GM21360 (cell line): ENCODE measurements at regions not wholly inside any gene's neighbourhood (a gene's known extent, or its start where the extent isn't known, plus 50 kb on each side); places are given as distances from the start of the nearest gene placed in this dataset.
"Not testable (repeated sequence)": the region's sequence is repeated elsewhere in the genome, so short reads cannot be mapped to it uniquely, and the experiment has no call there.

Source experiments
- ATAC-seq: cut with Tn5 transposase; IDR thresholded peaks from one replicate; pipeline ENCODE4 v1.9.1; 2021; ENCODE audit warnings: mild to moderate bottlenecking, moderate library complexity; ENCODE audit not compliant: unreplicated experiment

DNA sequence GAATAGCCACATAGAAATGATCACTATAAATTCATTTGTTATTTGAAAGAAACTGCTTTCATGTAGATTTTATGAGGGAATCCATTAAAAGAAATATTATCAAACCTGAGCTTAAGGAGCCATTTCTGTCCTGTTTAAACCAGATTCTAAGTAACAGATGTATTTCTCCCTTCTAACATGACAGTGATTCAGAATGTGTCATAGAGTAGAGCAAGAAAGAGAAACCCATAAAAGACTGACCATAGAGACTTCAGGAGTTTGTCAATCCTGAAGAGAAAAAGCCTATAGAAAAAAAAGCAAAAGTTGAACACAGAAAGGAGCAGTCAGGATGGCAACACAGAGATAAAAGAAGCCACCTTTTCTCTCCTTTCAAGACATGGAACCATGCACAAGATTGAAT, 390.6 kb downstream of the PRIM2 start:
- ATAC-seq: not testable (repeated sequence)

DNA sequence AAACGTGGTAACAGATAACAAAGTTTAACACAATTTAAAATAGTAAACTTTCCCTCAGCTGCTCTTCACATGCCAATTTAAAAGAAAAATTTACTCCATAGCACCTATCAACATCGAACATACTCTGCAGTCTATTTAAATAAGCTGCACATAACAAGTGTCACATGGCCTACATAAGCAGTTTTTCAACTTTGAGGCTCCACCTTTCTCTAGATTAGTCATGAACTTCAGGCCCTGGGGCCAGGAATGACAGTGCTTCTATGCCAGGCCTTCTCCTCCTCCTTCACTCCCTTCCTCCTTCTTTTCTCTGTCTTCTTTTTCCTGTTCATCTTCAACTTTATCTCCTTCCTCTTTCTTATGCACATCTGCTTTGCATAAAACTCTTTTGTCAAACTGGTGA, 405.1 kb downstream of the PRIM2 start:
- not testable (repeated sequence) for ATAC-seq

GRCh38 chr6:57723815-57724401, 406.5 kb downstream of the PRIM2 start:
- not testable (repeated sequence) for ATAC-seq

DNA sequence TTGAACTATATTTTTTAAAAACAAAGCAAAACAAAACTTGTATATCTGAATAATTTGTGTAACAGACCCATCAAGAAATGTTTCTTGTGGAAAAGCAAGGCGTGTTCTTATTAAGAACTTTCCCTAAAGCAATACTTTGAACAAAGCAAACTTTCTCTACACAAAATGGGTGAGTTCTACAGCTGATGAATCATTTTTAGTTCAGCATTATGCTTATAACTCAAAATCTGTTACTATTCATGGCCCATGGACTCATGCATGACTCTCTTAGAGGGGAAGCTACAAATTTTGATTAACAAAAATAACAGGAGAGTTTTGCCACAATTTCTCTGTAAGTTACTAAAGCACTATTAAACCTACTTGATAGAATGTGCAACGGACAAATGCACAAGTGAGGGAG, 412.0 kb downstream of the PRIM2 start:
- ATAC-seq: not testable (repeated sequence)

DNA sequence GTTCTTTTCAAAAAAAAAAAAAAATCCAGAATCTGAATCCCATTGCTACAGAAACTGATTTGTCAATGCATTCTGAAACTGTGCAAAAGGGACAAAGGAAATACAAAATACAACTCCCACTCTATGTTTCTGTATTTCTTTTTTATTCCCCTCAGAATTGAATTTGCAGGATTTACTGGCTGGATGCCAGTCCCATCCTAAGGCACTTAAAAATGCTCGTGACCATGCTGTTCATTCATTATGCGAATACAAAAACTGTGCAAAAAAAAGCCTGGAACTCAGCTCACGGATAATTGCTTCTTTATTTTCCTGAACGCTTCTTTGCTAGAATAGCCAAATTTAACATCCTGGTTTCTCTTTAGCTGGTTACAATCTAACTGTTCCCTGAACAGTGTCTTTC, 413.3 kb downstream of the PRIM2 start:
- not testable (repeated sequence) for ATAC-seq

- ATAC-seq: not testable (repeated sequence)
Measured at GRCh38 chr6:57747716-57748115, 430.3 kb downstream of the PRIM2 start.

- not testable (repeated sequence) for ATAC-seq
Measured at GRCh38 chr6:57759850-57760249, 442.4 kb downstream of the PRIM2 start.

DNA sequence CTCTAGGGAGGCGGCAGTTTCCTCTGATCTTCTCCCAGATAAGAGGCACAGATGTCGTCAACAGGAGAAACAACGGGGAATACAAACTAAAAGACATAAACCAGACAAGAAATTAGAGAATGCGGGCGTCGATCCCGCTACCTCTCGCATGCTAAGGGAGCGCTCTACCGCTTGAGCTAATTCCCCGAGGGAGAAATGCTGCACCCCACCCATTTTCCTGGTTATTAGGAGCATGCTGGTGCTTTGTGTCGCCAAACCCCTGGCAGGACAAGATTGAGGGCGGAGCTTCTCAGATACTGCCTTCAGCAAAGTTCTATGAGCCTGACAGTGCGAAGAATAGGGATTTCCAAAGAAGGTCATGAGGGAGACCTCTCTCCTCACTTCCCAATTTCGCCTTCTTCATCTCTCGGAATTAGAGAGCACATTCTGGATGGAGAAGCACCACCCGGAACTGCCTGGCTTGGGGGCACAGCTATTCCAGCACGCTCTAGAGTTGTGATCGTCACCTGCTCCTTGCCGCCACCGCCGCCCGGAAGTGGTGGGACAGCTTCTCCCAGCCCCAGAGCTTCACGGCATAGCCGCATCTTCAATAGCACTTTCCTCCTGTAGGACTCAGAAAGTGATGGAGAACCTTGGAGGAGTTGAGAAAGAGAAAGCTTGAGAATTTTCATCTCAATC, 475.4 kb downstream of the PRIM2 start:
- not testable (repeated sequence) for ATAC-seq

- not testable (repeated sequence) for ATAC-seq
Measured at GRCh38 chr6:57793398-57793762, 475.9 kb downstream of the PRIM2 start.

DNA sequence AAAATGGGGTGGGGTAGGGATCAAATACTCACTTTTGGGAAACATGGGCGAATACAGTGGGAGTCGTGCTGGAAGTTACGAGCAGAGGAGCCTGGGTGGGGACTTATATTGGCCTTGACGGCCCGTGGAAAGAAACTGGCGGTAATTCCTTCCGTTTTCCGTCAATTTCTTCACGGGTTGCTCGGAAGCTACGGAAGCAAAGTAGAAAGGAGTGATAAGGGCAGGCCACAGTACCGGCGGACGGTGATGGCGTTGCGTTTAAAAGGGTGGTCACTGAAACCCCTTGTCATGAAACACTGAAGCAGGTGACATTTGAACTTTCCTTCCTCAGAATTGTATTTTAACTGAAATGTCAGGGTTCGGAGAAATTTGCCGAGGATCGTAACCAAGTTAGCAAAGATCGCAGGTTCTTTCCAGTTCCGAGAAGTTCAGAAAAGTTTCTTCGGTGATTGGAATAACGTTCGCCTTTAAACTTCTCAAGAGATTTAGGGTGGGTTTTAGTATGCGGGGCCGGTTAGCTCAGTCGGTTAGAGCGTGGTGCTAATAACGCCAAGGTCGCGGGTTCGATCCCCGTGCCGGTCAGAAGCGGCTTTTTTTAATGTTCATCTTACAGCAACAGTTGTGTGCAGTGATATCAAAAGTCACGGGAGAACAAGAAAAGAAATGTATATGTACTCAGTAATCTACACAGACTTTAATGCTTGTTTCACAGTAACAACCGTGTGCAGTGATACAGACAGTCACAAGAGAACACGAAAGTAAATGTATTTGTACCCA, 482.5 kb downstream of the PRIM2 start:
- ATAC-seq: not testable (repeated sequence)

DNA sequence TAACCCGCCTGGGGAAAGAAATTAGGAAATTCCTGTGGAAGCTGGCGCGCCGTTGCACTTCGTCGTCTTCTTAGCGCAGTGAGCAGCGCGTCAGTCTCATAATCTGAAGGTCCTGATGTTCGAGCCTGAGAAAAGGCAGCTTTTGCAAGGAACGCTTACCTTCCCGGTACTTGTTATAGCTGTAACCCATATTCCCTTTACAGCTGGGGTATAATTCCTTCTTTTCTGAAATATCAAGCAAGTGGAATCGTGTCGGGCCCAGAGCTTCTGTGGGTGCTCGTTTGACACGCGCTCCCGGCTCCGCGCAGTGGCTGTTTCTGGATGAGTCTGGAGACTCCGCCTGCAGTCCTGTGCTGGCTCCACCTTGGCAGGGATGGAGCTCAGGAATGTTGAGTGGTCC, 491.2 kb downstream of the PRIM2 start:
- not testable (repeated sequence) for ATAC-seq

- not testable (repeated sequence) for ATAC-seq
Measured at GRCh38 chr6:57809454-57809853, 492.0 kb downstream of the PRIM2 start.

- ATAC-seq: not testable (repeated sequence)
Measured at GRCh38 chr6:57813271-57814075, 496.0 kb downstream of the PRIM2 start.

DNA sequence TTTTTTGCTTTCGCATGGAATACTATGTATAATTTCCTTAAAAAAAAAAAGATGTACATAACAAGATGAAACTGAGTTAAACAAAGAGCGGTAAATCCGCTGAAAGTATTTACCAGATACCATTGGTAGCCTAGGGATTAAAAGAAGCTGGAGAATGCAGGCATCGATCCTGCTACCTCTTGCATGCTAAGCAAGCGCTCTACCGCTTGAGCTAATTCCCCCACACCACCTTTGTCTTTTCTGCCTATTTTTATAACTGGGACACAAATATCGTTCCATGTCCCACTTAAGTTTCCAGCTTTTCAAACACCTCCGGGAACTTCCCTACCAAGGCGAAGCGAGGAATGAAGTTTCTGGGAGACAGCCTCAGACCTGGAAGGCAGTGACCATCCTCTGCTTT, 498.4 kb downstream of the PRIM2 start:
- ATAC-seq: not testable (repeated sequence)

DNA sequence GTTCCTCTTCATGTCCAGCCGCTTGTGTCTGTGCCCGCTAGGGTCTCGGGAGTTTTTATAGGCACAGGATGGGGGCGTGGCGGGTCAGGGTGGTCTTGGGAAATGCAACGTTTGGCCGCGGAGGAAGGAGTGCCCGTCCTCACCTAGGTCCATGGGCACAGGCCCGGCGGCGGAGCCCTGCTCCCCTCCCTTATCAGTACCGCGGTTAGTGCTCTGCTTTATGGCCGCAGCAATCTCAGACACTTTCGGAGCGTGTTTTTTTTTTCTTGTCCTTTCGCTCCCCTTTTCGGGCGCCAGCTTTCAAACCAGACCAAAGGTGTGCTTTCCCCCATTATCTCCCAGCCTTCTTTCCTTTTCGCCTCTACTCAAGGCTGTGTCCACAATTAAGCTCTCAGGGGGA, 503.9 kb downstream of the PRIM2 start:
- not testable (repeated sequence) for ATAC-seq

GRCh38 chr6:57822448-57822847, 505.0 kb downstream of the PRIM2 start:
- ATAC-seq: not testable (repeated sequence)

DNA sequence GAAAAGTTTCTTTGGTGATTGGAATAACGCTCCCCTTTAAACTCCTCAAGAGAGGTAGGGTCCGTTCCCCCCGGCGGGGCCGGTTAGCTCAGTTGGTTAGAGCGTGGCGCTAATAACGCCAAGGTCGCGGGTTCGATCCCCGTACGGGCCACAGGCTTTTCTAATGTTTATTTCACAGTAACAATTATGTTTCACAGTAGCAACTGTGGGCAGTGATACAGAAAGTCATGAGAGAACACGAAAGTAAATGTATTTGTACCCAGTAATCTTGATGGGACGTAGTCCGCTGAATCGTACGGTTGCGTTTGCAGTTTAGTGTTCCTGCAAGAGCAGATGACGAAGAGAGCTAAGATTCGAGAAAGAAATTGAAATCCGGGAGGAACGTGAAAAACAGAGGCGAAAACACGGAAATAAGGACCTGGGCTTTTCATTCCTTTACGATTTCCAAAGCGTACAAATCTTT, 505.5 kb downstream of the PRIM2 start:
- ATAC-seq: no peak

DNA sequence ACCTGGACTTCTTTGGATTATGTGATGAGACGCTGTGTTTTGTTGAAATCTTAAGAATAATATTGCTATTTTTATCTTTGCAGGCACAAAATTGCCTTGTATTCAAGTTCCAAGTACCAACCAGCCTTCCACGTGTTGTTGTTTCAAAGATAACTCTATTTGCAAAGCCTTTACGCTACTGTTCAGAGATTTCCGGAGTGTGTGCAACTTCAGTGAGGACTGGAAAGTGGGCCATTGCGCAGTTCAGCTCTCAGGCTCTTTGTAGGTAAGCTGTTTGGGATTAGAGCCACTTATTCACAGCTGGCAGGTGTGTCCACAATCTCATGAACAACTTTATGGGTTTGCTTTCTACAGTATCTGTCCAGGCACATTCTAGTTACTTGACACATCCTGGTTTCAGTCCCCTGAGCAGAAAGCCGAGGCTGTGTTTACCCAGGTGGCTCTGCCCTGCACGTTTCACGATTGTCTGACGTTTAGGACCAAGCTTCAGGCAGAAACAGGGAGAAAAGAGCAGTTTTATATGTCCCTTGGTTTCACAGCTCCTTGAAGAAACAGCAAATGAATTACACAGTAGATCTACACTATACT, 520.3 kb downstream of the PRIM2 start:
- ATAC-seq: not testable (repeated sequence)

DNA sequence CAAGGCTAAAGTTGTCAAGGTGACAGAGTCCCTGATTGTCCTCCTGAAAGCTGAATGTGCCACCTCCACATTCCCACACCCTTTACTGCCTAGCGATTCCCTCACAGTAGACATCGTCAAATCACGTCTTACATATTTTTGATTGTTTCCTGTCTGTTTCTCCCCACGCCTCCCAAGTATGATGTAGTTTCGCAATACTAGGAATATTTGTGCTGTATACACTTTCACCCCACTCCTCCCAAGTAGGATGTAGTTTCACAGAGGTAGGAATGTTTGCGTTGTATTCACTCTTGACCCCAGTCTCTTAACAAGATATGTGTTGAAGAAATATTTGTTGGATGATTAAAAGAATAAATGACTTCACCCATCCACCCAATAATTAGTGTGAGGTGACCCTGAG, 524.1 kb downstream of the PRIM2 start:
- not testable (repeated sequence) for ATAC-seq

DNA sequence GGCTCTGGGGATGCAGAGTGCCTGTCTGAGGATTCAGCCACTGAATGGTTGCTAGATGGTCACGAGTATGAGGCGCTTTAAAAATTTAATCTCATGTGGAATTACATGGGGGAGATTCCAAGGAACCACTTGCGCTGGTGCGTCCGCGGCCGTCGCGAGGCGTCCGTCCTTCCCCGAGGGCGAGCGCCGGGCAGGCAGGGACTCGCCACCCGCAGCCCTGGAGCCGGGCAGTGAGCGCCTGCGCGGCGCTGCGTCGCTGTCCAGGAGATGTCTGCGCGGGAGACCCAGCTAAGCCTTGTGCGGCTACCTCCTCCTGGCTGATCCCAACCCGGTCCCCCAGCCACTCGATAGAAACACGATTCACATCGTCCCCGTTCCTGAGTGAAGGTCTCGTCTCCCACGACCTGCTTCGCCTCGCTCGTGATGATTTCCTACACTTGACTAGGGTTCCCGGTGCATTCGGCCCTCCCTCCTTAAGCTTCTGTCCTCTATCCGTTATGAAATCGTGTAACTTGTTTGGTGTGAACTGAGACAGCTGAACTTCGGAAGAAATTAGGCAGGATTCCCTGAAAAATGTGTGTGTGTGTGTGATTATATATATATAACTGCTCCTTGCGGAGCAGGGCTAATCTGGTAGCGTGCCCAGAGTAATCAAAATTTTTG, 536.4 kb downstream of the PRIM2 start:
- not testable (repeated sequence) for ATAC-seq
